ENCODE measurements at regions not wholly inside any gene's neighbourhood (a gene's known extent, or its start where the extent isn't known, plus 50 kb on each side); places are given as distances from the start of the nearest gene placed in this dataset.

DNA sequence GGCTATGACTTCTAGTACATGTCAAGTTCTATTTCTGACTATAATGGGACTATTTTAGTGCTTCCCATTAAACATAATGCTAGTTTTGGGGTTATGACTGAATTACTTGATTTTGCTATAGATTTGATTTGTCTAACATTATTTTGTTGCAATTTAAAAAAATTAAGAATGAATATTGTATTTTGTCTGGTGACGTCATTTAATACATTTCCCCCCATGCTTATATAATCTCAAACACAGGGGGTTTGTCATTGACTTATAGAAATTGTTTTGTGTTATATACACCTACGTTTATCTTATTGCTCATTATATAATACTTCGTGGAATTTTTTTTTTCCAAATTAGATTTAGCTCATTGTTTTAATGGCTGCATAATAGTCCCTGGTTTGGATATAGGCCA lies 270.3 kb upstream of the VLDLR start:
- DNase-seq (ENCODE audit: low spot score) (no peak), ATAC-seq (ENCODE audit: low FRiP score) (no peak)
- TF ChIP-seq, protein P1, sequence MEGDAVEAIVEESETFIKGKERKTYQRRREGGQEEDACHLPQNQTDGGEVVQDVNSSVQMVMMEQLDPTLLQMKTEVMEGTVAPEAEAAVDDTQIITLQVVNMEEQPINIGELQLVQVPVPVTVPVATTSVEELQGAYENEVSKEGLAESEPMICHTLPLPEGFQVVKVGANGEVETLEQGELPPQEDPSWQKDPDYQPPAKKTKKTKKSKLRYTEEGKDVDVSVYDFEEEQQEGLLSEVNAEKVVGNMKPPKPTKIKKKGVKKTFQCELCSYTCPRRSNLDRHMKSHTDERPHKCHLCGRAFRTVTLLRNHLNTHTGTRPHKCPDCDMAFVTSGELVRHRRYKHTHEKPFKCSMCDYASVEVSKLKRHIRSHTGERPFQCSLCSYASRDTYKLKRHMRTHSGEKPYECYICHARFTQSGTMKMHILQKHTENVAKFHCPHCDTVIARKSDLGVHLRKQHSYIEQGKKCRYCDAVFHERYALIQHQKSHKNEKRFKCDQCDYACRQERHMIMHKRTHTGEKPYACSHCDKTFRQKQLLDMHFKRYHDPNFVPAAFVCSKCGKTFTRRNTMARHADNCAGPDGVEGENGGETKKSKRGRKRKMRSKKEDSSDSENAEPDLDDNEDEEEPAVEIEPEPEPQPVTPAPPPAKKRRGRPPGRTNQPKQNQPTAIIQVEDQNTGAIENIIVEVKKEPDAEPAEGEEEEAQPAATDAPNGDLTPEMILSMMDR (IDR thresholded peaks at IDR 0.05): no peak

DNA sequence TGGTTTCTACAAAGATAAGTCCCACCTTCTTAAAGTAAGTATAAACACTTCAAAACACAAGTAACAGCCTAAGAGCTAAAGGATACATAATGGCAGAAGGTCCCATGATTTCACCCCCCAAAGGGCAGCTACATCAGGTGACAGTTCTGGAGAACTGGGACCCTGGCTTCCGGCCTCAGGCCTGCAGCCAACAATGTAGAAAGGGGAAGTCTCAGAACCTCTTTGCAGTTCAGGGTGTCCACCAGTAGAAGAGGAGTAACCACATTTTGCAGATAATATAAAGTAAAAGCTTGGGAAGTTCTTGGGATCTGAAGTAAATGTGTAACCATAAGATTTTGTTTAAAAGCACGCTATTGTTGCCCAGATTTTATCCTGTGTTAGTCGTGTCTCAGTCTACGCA lies 267.4 kb upstream of the VLDLR start:
- TF ChIP-seq, protein P1 (IDR thresholded peaks at IDR 0.05): no peak
- DNase-seq (ENCODE audit: low spot score): no peak
- no peak for ATAC-seq (ENCODE audit: low FRiP score)

DNA sequence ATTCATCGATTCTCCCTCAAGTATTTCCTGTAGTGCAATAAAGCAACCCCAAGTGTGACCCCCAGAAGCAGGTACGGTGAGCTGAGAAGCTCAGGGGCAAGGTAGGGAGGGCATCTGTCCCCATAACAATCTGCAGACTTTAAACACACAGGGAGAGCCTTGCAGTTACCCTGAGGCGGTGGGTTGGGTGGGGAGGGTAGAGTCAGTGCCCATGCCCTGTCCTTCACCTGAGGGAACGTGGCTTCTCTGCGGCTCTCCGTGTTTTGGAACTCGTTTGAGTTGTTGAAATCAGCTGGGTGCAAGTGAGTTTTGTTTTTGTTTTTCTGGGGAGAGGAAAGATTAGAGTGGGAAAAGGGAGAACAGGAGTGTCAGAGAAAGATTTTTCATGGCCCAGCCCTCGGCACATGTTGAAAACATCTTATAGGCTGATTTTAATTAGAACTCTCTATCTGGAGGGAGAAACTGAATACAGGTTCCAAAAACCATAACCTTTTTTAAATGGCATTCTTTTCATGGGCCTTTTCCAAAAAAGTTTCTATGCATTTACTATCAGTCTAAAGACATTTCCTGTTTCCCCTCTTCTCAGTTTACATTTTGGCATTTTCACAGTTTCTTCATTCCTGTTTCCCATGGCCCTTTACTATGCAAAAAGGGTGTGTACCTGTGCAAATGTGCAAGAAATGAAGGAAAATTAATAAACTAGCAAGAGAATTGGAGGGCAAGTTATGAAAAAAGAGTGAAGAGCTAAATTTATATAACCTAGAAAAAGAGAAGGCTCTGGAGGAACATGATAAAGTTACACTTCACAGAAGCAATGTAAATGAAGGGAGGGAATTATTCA lies 266.5 kb upstream of the VLDLR start:
- no peak for DNase-seq (ENCODE audit: low spot score)
- no peak for ATAC-seq (ENCODE audit: low FRiP score)
- TF ChIP-seq, protein P1 (IDR thresholded peaks at IDR 0.05): no peak

DNA sequence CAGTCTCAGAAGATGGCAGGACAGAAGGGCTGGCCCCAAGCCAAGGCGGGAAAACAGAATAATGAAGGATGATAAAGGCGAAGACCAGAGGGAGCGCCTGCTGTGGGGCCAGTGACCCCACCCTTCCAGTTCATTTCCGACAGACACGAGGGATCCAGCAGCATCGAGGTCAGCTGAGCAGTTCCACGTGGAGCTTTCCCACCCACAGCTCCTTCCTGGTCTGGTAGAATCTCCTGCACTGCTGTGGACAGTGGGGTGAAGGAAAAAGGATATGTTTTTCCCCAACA lies 265.9 kb upstream of the VLDLR start:
- DNase-seq (ENCODE audit: low spot score) (no peak), ATAC-seq (ENCODE audit: low FRiP score) (no peak)
- TF ChIP-seq, protein P1 (IDR thresholded peaks at IDR 0.05): no peak

DNA sequence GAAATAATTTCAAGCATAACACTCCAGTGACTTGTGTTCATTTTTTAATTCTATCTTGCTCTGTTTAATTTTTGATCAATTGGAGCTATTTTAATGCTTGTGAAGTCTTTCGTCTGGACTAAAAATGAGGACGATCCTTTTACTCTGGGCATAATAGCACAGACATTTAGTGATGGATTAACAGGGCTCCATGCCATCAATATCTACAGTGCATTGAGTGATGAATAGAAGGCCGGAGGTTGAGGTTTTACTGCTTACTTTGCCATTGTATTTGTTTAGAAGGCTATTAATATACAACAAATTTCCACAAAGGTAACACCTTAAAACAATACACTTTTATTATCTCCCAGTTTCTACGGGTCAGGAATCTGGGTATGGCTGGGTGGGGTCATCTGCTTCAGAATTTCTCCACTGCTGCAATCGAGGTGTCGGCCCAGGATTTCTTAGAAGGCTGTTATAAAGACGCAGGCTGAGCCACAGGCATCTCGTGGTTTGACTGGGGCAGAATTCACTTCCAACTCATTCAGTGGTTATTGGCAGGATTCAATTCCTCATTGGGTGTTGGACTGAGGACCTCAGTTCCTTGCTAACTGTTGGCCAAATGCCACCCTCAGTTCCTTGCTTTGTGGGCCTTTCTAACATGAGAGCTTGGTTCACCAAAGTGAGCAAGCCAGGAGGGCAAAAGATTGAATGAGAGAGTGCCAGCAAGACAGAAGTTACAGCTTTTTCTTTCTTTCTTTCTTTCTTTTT lies 265.4 kb upstream of the VLDLR start:
- DNase-seq (ENCODE audit: low spot score): no peak
- TF ChIP-seq, protein P1 (IDR thresholded peaks at IDR 0.05): no peak
- ATAC-seq (ENCODE audit: low FRiP score): no peak

DNA sequence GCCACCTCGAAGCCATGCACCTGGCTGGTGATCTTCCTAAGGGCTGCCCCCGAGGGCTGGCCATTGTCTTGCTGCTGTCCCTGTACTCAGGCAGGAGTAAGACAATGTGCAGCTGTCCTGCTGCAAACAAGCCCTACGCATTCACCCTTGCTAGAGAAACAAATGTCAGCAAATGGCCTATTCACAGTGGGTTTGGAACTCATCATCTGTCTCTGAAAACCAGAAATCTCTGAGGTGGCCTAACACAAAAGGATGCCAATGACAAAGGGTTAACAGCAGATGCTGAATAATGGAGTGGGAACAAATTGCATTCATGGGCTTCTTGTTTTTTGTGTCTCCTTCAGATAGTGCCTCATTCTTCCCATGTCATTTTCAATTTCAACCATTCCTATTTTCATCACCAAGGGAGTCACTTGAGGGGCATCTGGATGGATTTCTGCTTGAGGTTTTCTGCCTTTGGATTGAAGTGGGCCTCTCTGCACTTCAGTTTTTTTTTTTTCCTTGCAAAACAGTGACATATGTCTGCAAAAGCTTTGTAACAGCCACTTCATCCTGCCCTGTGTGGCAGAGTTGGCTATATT lies 261.6 kb upstream of the VLDLR start:
- TF ChIP-seq, protein P1 (IDR thresholded peaks at IDR 0.05): no peak
- DNase-seq (ENCODE audit: low spot score): no peak
- ATAC-seq (ENCODE audit: low FRiP score): no peak
